Ovary (tissue), 7 donors: ENCODE measurements at regions not wholly inside any gene's neighbourhood (a gene's known extent, or its start where the extent isn't known, plus 50 kb on each side); places are given as distances from the start of the nearest gene placed in this dataset.
"Not testable (repeated sequence)": the region's sequence is repeated elsewhere in the genome, so short reads cannot be mapped to it uniquely, and the experiment has no call there.

Experiments
- DNase-seq, 5 donors: peaks; one replicate each; pipeline ENCODE4 v3.0.0-alpha.2; 2019 to 2020
- H3K27ac ChIP-seq, 2 donors: fragments of 200-600 bp; one replicate each; pipeline versions ENCODE4 v1.5.1 to v1.8.0; 2019 to 2022
- H3K27me3 ChIP-seq: fragments of 200-600 bp; one replicate; pipeline ENCODE4 v1.8.0; 2022
- H3K36me3 ChIP-seq: fragments of 200-600 bp; sonication (generic); one replicate; pipeline ENCODE4 v1.5.1; 2019
- H3K4me1 ChIP-seq: one replicate; pipeline ENCODE4 v1.8.1; 2013; ENCODE audit warnings: mild to moderate bottlenecking, moderate library complexity; ENCODE audit not compliant: insufficient read depth
- H3K4me3 ChIP-seq: fragments of 200-600 bp; sonication (generic); one replicate; pipeline ENCODE4 v1.5.1; 2017
- H3K9me3 ChIP-seq, 2 donors: fragments of 200-600 bp in 1 of 2; sonication (generic) in 1 of 2; one replicate each; pipeline versions ENCODE4 v1.5.1 to v1.8.1; 2013 to 2019; ENCODE audit warnings: mild to moderate bottlenecking in 1 of 2, moderate library complexity in 1 of 2
- EP300 ChIP-seq: sonication (generic); formaldehyde crosslinking; IDR thresholded peaks from one replicate; pipeline ENCODE4 v1.6.1; 2017; ENCODE audit warnings: antibody characterized with exemption
- POLR2A ChIP-seq: fragments of 450-650 bp; IDR thresholded peaks from one replicate; pipeline ENCODE4 v1.6.1; 2017; ENCODE audit warnings: antibody characterized with exemption, mild to moderate bottlenecking, moderate library complexity
- WGBS, 3 donors: extraction: QIAGEN DNeasy Blood & Tissue Kit in 1 of 3; methylation state at CpG; one replicate each; pipeline versions ENCODE4 v1.1.5 to v1.1.7; 2013 to 2017; 5-methylcytosine and 5-hydroxymethylcytosine counted together
- intact Hi-C, 4 donors: fragments of 100-400 bp; cut with DNase I; formaldehyde crosslinking; loops; one replicate each; pipeline versions ENCODE4 v1.11.0 to v1.15.1; 2022 to 2023
- TF ChIP-seq, protein P1 (sequence below), 3 donors: fragments of 450-650 bp in 2 of 3; fragments of 200-600 bp in 1 of 3; IDR thresholded peaks; one replicate each; pipeline versions ENCODE4 v1.5.1 to v1.8.0; 2016 to 2022; ENCODE audit warnings: antibody characterized with exemption in 3 of 3, mild to moderate bottlenecking in 1 of 3
- donor health status: DM: no; HTN: no; CAD: no; lungs with moderate emphysema.
- donor health status: DM: no; HTN: no; CAD: no.
- donor health status: Bipolar disorder and iron deficiency.
- donor health status: DM: no; HTN: no; CAD: no.
- donor health status: DM: yes; HTN: yes; CAD: no.

DNA sequence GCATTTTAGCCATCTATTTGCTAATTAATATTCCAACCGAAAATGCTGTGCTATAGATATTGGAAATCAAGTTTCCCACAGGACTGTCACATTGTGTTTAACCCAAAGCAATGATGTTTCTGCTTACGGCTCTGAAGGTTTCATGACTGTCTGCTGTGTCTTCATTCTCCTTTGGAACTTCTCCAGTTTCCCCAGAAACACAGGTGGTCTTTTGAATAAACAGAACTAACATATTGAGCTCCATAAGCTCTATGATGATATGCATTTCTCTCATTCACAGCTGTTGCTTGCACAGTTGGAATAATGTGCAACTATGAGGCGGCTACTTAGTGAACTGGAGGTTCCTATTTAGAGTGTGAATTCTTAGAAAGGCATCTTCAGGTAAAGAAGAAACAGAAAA is 266.0 kb upstream of the ID4 start:
- Histone ChIP-seq H3K36me3 (no peaks in the 10 kb centered on the region), H3K4me3 (no peak overlapping the region), H3K27ac (no peak overlapping the region), H3K4me1 (no peaks in the 10 kb centered on the region), H3K27me3 (no peaks in the 10 kb centered on the region), H3K9me3 (no peaks in the 10 kb centered on the region)
- intact Hi-C loops, result no loop called here
- 77 to 84% (median 80%) methylated on average over 3 of the region's 3 CpGs for WGBS, 3 donors
- TF ChIP-seq EP300 (no peak), POLR2A (no peak)
- TF ChIP-seq, protein P1, sequence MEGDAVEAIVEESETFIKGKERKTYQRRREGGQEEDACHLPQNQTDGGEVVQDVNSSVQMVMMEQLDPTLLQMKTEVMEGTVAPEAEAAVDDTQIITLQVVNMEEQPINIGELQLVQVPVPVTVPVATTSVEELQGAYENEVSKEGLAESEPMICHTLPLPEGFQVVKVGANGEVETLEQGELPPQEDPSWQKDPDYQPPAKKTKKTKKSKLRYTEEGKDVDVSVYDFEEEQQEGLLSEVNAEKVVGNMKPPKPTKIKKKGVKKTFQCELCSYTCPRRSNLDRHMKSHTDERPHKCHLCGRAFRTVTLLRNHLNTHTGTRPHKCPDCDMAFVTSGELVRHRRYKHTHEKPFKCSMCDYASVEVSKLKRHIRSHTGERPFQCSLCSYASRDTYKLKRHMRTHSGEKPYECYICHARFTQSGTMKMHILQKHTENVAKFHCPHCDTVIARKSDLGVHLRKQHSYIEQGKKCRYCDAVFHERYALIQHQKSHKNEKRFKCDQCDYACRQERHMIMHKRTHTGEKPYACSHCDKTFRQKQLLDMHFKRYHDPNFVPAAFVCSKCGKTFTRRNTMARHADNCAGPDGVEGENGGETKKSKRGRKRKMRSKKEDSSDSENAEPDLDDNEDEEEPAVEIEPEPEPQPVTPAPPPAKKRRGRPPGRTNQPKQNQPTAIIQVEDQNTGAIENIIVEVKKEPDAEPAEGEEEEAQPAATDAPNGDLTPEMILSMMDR (IDR thresholded peaks at IDR 0.05), result no peak
- DNase-seq, result no peak

DNA sequence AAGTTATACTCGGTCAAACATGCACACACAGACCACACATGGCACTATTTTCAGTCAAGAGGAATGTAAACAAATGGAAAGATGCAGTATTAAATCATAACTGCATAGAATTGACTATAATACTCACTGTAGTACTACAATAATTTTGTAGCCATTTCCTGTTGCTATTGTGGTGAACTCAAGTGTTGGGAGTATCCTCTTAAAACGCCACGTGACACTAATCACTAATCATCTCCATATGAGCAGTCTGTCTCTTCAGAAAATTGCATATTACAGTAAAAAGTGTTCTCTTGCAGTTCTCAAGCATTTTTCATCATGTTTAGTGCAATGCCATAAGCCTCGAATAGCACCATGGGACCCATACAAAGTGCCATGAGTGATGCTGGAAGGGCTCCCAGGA is 258.7 kb upstream of the ID4 start:
- intact Hi-C loops, result no loop called here
- no peak for DNase-seq
- TF ChIP-seq, protein P1 (IDR thresholded peaks at IDR 0.05), result no peak
- TF ChIP-seq POLR2A, result no peak
- TF ChIP-seq EP300, result no peak
- Histone ChIP-seq H3K4me3 (no peak overlapping the region), H3K4me1 (no peaks in the 10 kb centered on the region), H3K27ac (no peak overlapping the region), H3K9me3 (no peaks in the 10 kb centered on the region), H3K36me3 (no peaks in the 10 kb centered on the region), H3K27me3 (no peaks in the 10 kb centered on the region)
- WGBS, 3 donors, result 47 to 53% (median 50%) methylated on average over 4 of the region's 4 CpGs

DNA sequence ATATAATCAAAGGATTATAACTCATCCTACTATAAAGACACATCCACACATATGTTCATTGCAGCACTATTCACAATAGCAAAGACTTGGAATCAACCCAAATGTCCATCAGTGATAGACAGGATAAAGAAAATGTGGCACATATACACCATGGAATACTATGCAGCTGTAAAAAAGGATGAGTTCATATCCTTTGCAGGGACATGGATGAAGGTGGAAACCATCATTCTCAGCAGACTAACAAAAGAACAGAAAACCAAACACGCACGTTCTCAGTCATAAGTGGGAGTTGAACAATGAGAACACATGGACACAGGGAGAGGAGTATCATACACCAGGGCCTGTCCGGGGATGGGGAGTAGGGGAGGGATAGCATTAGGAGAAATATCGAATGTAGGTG is 253.0 kb upstream of the ID4 start:
- H3K36me3 ChIP-seq, H3K4me3 ChIP-seq, H3K27me3 ChIP-seq, H3K27ac ChIP-seq, H3K4me1 ChIP-seq, H3K9me3 ChIP-seq, DNase-seq, intact Hi-C loops: not testable (repeated sequence)
- 82 to 97% (median 97%) methylated on average over 4 of the region's 4 CpGs for WGBS, 3 donors

DNA sequence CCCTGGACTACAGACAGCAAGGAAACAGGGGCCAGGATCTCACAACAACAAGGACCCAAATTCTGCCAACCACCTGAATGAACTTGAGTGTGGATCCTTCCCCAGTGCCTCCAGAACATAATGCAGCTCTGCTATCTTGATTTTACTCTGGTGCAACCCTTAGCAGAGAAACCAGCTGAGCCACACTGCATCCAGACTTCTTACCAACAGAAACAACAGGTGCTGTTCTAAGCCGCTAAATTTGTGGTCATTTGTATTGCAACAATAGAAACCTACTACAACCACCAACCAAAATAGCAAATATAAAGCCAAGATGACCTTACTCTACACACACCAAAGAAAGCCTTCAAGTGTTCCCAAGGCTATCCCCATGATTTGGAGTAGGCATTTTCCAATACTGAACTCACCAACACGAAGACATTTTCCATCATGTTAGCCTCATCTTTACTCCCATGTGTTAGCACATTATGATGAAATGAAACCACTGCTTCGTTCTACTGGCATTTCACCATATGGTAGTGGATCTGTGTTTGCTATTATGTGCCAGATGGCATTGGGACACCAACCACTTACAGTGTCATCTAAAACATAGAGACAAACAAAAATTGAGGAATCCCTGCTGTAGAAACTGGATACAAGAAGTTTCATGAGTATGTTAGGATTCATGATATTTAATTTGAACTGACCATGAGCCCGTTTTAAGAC is 249.8 kb upstream of the ID4 start:
- Histone ChIP-seq H3K27me3 (no peaks in the 10 kb centered on the region), H3K9me3 (no peaks in the 10 kb centered on the region), H3K36me3 (no peaks in the 10 kb centered on the region), H3K4me1 (no peaks in the 10 kb centered on the region), H3K4me3 (no peak overlapping the region), H3K27ac (no peak overlapping the region)
- TF ChIP-seq, protein P1 (IDR thresholded peaks at IDR 0.05), result no peak
- TF ChIP-seq EP300 (no peak), POLR2A (no peak)
- intact Hi-C loops, result no loop called here
- 82 to 87% (median 84%) methylated on average over 4 of the region's 4 CpGs for WGBS, 3 donors
- no peak for DNase-seq

DNA sequence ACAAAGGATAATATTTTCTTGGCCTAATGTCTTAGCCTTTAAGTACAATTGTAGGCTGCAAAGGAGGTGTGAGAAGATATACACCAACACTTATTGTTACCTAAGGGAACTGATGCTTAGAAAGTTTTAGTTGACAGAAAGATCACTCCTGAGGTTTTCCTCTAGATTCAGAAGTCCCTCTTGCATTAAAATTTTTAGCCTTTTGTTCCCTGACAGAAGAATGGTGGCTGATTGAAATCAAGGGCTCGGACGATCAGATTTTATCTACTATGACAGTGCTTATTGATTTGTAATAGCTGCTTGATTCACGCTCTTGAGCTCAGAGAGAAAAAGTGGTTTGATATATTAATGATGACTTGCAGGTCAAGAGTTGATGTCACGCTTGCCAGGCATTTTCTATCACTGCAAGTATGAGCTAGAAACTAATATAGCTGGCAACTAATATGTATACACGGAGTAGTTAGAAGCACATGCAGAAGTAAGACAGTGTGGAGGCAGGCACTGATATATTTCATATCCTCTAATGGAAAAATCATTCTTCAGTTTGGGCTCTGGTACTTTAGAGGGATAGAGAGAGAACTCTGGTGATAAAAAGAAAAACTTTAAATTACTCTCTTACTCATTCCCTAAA is 246.6 kb upstream of the ID4 start:
- Histone ChIP-seq H3K27me3 (no peaks in the 10 kb centered on the region), H3K27ac (no peak overlapping the region), H3K9me3 (no peaks in the 10 kb centered on the region), H3K4me3 (no peak overlapping the region), H3K4me1 (no peaks in the 10 kb centered on the region), H3K36me3 (no peaks in the 10 kb centered on the region)
- TF ChIP-seq POLR2A (no peak), EP300 (no peak)
- TF ChIP-seq, protein P1 (IDR thresholded peaks at IDR 0.05), result no peak
- intact Hi-C loops, result no loop called here
- no peak for DNase-seq
- WGBS, 3 donors, result 66 to 78% (median 72%) methylated on average over 5 of the region's 5 CpGs
